ENCODE measurements at regions not wholly inside any gene's neighbourhood (a gene's known extent, or its start where the extent isn't known, plus 50 kb on each side); places are given as distances from the start of the nearest gene placed in this dataset.

DNA sequence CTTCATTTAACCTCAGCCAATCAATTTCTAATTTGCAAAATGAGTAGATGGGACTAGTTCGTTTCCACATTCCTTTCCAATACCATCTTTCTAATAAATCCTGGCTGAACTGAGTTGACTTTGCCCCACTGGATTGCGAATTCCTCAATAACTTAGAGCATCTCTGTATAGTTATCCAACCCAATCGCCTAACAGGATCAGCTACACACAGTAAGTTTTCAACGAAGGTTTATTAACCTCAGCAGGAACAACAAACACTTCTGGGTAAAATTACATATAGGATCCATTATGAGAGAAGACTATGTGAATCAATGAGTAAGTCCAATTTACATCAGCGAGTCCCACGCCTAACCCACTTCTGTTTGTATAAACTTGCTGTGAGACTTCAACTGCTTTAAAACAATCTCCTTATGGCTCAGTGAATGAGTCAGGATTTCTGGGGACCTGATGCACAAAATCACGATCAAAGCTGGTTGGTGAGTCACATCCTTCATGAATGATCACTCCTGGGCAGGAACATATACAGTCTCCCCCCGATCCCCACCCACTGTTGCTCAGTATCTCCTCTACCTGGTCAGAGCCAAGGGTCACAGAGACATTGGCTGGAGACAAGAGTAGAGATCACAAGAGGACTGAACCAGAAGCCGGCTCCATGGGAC is 142.8 kb downstream of the EDEM1 start:
- Histone ChIP-seq H2AFZ (ENCODE audit: low read depth, low read length) (no peak overlapping the region), H3K4me3 (ENCODE audit: low read length) (no peak overlapping the region), H3F3A (ENCODE audit: insufficient read depth, low read length, poor library complexity, severe bottlenecking) (no peaks in the 10 kb centered on the region), H3K9me3 (ENCODE audit: low read length) (no peaks in the 10 kb centered on the region), H4K20me1 (ENCODE audit: insufficient read depth) (no peaks in the 10 kb centered on the region), H3K9ac (ENCODE audit: low read length) (no peak overlapping the region), H3K27me3 (ENCODE audit: insufficient read depth, low read depth, low read length) (no peaks in the 10 kb centered on the region), H3K4me2 (ENCODE audit: low read length) (no peak overlapping the region), H3K79me2 (replicated peaks; ENCODE audit: insufficient read depth, low read length) (no peaks in the 10 kb centered on the region), H3K9me2 (ENCODE audit: insufficient read depth, low read length) (no peaks in the 10 kb centered on the region), H3K27ac (ENCODE audit: low read length) (no peak overlapping the region), H3K36me3 (ENCODE audit: insufficient read depth, low read length) (no peaks in the 10 kb centered on the region)
- TF ChIP-seq RAD21 (conservative IDR thresholded peaks at IDR 0.05) (no peak), EZH2 (IDR thresholded peaks at IDR 0.05; ENCODE audit: borderline replicate concordance, insufficient read depth, low read length, poor library complexity, severe bottlenecking) (no peak), POLR2AphosphoS5 (IDR thresholded peaks at IDR 0.05) (no peak), REST (IDR thresholded peaks at IDR 0.05; ENCODE audit: borderline replicate concordance) (no peak), SMC3 (conservative IDR thresholded peaks at IDR 0.05; ENCODE audit: poor library complexity) (no peak), TAF1 (IDR thresholded peaks at IDR 0.05; ENCODE audit: low read depth) (no peak), MXI1 (conservative IDR thresholded peaks at IDR 0.05; ENCODE audit: poor library complexity, severe bottlenecking) (no peak), EP300 (conservative IDR thresholded peaks at IDR 0.05; ENCODE audit: poor library complexity, severe bottlenecking) (no peak)
- TF ChIP-seq, protein P1, sequence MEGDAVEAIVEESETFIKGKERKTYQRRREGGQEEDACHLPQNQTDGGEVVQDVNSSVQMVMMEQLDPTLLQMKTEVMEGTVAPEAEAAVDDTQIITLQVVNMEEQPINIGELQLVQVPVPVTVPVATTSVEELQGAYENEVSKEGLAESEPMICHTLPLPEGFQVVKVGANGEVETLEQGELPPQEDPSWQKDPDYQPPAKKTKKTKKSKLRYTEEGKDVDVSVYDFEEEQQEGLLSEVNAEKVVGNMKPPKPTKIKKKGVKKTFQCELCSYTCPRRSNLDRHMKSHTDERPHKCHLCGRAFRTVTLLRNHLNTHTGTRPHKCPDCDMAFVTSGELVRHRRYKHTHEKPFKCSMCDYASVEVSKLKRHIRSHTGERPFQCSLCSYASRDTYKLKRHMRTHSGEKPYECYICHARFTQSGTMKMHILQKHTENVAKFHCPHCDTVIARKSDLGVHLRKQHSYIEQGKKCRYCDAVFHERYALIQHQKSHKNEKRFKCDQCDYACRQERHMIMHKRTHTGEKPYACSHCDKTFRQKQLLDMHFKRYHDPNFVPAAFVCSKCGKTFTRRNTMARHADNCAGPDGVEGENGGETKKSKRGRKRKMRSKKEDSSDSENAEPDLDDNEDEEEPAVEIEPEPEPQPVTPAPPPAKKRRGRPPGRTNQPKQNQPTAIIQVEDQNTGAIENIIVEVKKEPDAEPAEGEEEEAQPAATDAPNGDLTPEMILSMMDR (IDR thresholded peaks at IDR 0.05; ENCODE audit: poor library complexity, severe bottlenecking) = no peak

GRCh38 chr3:5331567-5332269 is 144.2 kb downstream of the EDEM1 start:
- H4K20me1 ChIP-seq (ENCODE audit: insufficient read depth) = no peaks in the 10 kb centered on the region
- TF ChIP-seq, protein P1 (IDR thresholded peaks at IDR 0.05; ENCODE audit: poor library complexity, severe bottlenecking) = no peak
- TF ChIP-seq RAD21 (conservative IDR thresholded peaks at IDR 0.05) (no peak), EZH2 (IDR thresholded peaks at IDR 0.05; ENCODE audit: borderline replicate concordance, insufficient read depth, low read length, poor library complexity, severe bottlenecking) (no peak), POLR2AphosphoS5 (IDR thresholded peaks at IDR 0.05) (no peak), MXI1 (conservative IDR thresholded peaks at IDR 0.05; ENCODE audit: poor library complexity, severe bottlenecking) (no peak), REST (IDR thresholded peaks at IDR 0.05; ENCODE audit: borderline replicate concordance) (no peak)
- no peaks in the 10 kb centered on the region for H3K9me2 ChIP-seq (ENCODE audit: insufficient read depth, low read length)
- no peak overlapping the region for H3K27ac ChIP-seq (ENCODE audit: low read length)
- no peaks in the 10 kb centered on the region for H3K36me3 ChIP-seq (ENCODE audit: insufficient read depth, low read length)
- H3K9me3 ChIP-seq (ENCODE audit: low read length) = no peaks in the 10 kb centered on the region
- H3K27me3 ChIP-seq (ENCODE audit: insufficient read depth, low read depth, low read length) = no peaks in the 10 kb centered on the region
- H2AFZ ChIP-seq (ENCODE audit: low read depth, low read length) = no peak overlapping the region
- H3K79me2 ChIP-seq (replicated peaks; ENCODE audit: insufficient read depth, low read length) = no peaks in the 10 kb centered on the region
- H3K4me3 ChIP-seq (ENCODE audit: low read length) = no peak overlapping the region
- no peak overlapping the region for H3K4me2 ChIP-seq (ENCODE audit: low read length)
- no peak overlapping the region for H3K9ac ChIP-seq (ENCODE audit: low read length)
- no peaks in the 10 kb centered on the region for H3F3A ChIP-seq (ENCODE audit: insufficient read depth, low read length, poor library complexity, severe bottlenecking)
